Neuron (in vitro differentiated cells): ENCODE measurements at regions not wholly inside any gene's neighbourhood (a gene's known extent, or its start where the extent isn't known, plus 50 kb on each side); places are given as distances from the start of the nearest gene placed in this dataset.

ENCODE experiments used
- H2AFZ ChIP-seq: one replicate; pipeline ENCODE4 v1.6.1; 2013; ENCODE audit warnings: low read depth, mild to moderate bottlenecking, inconsistent platforms, low read length, moderate library complexity
- H3K27me3 ChIP-seq: one replicate; pipeline ENCODE4 v1.6.1; 2013; ENCODE audit warnings: low read length; ENCODE audit not compliant: insufficient read depth
- H3K36me3 ChIP-seq: one replicate; pipeline ENCODE4 v1.6.1; 2013; ENCODE audit warnings: low read length; ENCODE audit not compliant: insufficient read depth
- H3K4me1 ChIP-seq: one replicate; pipeline ENCODE4 v1.6.1; 2013; ENCODE audit warnings: low read length; ENCODE audit not compliant: insufficient read depth
- H3K4me3 ChIP-seq: 2 replicates; pipeline ENCODE4 v1.5.1; 2013; ENCODE audit warnings: mild to moderate bottlenecking, low read length, moderate library complexity
- H3K9me3 ChIP-seq: one replicate; pipeline ENCODE4 v1.6.1; 2013; ENCODE audit warnings: low read length

DNA sequence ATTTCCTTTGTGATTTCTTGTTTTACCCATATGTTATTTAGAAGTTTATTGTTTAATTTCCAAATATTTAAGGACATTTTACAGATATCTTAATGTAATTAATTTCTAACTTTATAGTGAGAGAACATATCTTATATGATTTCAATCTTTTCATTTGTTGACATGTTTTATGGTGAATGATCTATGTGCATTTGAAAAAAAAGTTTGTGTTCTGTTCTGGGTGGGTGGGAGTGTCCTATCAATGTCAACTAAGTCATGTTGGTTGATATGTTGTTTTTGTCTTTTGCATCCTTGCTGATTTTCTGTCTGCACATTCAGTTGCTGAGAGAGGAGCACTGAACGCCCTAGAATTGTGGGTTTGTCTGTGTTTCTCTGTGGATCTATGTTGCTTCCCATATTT, 50.3 kb upstream of the CBFA2T3 start:
- H3K36me3 ChIP-seq, result no peaks in the 10 kb centered on the region
- no peak overlapping the region for H3K4me3 ChIP-seq
- H3K27me3 ChIP-seq, result peaks cover 5% of the 10 kb centered on the region
- H3K4me1 ChIP-seq, result no peaks in the 10 kb centered on the region
- H3K9me3 ChIP-seq, result peaks cover 10% of the 10 kb centered on the region
- no peak overlapping the region for H2AFZ ChIP-seq

DNA sequence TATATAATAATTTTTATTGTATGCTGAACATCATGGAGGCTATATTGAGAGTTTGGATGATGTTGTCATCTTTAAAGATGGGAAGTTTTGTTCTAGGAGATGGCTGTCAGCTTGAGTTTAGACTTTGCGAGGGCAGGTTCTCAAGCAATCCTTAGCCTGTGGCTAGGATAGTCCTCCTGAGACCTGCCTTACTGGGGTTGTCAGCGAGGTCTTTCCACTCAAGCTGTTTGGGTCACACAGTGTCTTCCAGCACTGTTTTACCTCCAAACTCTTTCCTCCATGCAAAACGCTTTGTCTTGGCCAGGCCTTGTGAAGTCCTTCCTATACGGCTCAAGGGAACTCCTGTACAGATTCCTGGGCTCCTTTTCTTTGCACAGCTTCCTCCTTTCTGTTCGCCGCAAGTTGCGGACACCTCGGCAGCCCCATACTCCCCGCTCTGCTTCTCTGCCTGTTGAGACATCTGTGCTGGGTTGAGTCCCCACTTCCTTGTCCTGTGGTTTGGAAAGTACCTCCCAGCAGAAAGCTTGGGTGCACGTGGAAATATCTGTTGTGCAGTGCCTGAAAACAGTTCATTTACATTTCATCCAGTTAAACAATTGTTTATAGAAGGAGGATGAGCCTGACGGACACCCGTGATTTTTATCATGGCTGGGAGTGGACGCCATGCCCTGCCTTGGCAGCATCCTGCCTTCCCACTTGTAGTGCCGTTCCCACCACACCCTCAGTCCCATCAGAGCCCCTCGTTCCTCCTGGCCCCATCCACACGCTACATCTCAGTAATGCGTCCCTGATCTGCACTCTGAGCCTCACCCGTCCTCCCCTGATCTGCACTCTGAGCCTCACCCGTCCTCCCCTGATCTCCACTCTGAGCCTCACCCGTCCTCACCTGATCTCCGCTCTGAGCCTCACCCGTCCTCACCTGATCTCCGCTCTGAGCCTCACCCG, 55.0 kb upstream of the CBFA2T3 start:
- Histone ChIP-seq H3K9me3 (peaks cover 4% of the 10 kb centered on the region), H3K36me3 (no peaks in the 10 kb centered on the region), H3K4me1 (peaks cover 20% of the 10 kb centered on the region), H2AFZ (no peak overlapping the region), H3K27me3 (no peaks in the 10 kb centered on the region), H3K4me3 (no peak overlapping the region)

DNA sequence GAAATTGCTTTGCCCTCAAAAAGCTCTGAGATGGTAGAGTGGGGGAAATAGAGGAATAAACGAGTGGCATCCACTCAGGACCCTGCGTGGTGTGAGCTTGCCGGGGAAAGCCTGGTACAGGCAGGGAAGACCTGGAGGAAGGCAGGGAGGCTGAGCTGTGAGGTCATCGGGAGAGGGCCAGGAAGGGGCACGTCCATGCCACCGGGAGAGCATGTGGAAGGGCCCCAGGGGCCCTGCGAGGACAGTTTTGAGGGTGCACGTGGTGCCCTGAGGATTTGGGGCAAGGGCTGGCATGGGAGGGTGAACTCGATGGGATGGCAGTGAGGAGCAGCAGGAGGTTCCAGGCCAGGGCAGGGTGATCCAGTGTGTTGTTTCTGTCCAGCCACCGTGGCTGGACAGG, 56.3 kb upstream of the CBFA2T3 start:
- Histone ChIP-seq H3K4me1 (peaks cover 20% of the 10 kb centered on the region), H3K4me3 (no peak overlapping the region)

DNA sequence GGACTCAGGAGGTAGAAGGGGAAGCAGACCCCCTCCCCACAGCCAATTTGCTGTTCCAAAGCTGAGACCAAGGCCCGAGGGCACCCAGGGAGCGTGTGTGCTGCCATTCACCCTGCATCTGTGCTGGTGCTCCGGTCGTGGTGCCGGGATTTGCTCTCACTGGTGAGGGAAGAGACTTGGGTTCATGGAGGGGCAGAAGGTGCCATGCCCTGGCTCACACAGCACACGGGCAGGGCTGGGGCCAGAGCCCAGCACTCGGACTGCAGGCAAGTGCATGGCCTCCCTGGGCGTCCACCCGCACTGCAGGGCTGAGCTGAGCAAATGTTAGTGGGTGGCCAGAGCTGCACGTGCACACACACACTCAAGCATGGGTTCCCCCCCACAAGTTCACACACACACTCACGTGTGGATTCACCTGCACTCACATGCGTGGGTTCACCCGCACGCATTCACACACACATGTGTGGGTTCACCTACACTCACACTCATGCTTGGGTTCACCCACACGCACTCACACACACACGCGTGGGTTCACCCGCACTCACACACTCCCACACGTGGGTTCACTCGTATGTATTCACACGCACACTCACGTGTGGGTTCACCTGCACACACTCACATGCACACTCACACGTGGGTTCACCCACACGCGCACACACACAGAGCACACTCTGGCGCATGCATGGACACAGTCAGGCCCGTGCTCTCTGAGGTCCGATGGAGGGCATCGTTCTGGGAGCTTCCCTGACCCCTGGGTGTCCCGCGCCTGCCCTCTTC, 57.0 kb upstream of the CBFA2T3 start:
- Histone ChIP-seq H3K4me1 (peaks cover 20% of the 10 kb centered on the region), H3K36me3 (no peaks in the 10 kb centered on the region), H2AFZ (no peak overlapping the region), H3K27me3 (no peaks in the 10 kb centered on the region), H3K9me3 (peaks cover 4% of the 10 kb centered on the region), H3K4me3 (no peak overlapping the region)

More for the DNA sequence above, 56.3 kb upstream of the CBFA2T3 start:
- Histone ChIP-seq H3K27me3 (no peaks in the 10 kb centered on the region), H3K9me3 (peaks cover 4% of the 10 kb centered on the region), H3K36me3 (no peaks in the 10 kb centered on the region), H2AFZ (no peak overlapping the region)

DNA sequence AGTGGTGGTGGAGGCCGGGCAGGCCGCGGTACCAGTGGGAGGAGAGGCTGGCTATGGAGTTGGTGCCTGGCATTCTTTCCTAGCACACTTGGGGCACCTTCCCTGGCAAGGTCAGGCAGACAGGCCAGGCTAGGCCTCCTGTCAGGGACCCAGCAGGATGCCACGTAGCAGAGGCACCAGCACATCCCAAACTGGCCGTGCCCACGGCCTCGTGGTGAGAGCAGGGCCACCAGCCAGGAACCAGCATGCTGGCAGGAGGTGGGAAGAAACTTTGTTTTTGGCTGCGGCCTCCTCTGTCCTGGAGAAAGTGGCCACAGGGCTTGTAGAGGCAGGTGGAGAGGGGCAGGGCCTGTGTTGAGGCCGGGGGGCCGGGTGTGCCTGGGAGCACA, 57.6 kb upstream of the CBFA2T3 start:
- peaks cover 20% of the 10 kb centered on the region for H3K4me1 ChIP-seq
- peak overlapping the region; percentile 13 for H2AFZ ChIP-seq
- no peaks in the 10 kb centered on the region for H3K36me3 ChIP-seq
- H3K27me3 ChIP-seq, result peaks cover 1% of the 10 kb centered on the region
- H3K4me3 ChIP-seq, result no peak overlapping the region
- H3K9me3 ChIP-seq, result peaks cover 4% of the 10 kb centered on the region

DNA sequence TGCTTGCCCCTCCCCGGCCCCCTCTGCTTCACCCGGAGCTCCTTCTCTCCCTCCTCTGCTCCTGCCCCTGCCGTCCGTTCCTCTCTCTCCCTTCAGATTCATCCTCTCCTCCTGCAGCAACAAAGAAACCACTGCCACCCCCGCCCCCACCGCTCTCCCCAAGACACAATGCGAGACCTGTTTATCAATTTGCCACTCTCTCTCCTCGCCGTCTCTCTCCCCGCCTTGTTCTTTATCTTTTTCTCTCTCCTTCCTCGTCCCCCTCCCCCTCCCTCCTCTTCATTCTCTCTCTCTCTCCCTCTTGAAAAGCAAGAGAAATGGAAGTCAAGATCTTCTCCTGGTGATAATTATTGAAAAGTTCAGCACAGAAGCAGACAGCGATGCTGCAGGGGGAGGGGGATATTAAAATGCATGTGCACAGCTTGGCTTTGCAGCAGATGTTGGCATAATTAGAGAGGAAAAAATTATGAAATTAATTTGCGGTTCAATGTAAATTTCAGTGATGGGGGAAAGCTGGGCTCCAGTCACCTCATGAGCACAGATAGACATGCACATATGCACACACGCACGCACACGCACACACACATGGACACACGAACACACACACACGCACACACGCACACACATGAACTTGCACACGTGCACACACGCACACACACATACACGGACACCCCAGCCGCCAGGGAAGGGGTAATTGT, 58.1 kb upstream of the CBFA2T3 start:
- Histone ChIP-seq H2AFZ (peak overlapping the region; percentile 13), H3K27me3 (peaks cover 3% of the 10 kb centered on the region), H3K4me1 (peaks cover 20% of the 10 kb centered on the region), H3K36me3 (no peaks in the 10 kb centered on the region), H3K4me3 (no peak overlapping the region), H3K9me3 (peaks cover 4% of the 10 kb centered on the region)

DNA sequence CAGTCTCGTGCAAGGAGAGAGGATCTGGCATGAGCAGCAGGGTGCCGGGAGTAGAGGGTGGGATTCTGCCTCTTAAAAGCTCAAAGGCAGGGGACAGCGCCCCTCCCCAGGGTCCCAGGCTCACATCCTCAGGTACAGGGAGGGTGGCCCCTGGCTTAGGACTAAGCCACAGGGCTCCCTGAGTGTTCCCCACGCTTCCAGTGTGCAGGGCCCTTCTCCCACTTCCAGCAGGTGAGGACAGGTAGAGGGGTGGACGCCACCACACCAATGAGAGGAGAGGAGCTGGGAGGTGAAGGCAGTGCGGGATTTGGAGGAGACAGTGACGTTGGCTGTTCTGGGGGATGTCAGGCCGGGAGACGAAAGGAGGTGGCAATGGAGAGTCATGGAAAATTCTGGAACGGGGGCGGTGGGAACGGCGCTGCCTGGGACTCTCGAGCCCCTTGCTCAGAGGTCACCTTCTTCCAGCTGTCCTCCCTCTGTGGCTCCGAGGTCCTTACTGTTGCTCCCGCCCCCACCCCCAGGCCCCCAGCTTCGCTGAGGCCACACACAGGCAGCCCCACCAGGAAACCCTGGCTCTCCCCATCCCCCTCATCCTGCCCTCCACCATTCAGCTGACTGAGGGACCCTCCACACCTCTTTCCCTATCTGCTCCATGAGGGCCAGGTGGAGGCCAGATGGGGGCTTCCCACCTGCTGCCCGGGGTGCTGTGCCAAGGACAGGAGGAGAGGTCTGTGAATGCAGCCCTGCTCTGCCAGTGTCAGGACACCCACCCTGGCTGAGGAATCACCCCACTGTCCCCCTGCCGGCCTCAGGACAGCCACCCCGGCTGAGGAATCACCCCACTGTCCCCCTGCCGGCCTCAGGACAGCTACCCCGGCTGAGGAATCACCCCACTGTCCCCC, 57.7 kb upstream of the ACSF3 start:
- Histone ChIP-seq H3K9me3 (peaks cover 3% of the 10 kb centered on the region), H3K27me3 (peaks cover 7% of the 10 kb centered on the region), H2AFZ (no peak overlapping the region), H3K36me3 (no peaks in the 10 kb centered on the region), H3K4me3 (no peak overlapping the region), H3K4me1 (peaks cover 20% of the 10 kb centered on the region)

DNA sequence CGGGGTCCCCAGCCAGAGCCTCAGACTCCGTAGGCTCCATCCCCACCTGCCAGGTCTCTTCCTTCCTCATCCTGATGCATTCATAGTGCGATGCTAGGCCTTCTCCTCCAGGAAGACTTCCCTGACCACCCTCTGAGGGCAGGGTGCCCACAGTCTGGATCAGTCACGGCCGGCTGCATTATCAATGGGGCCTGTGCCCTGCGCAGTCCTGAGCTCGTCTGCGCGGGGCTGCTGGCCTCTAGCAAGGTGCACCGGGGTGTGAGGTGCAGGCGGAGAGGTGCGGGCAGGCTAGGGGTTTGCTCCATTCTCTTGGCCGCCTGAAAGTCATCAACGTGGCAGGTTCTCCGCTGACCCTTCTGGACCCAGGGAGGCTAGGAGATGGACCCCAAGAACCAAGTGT, 56.9 kb upstream of the ACSF3 start:
- peaks cover 12% of the 10 kb centered on the region for H3K27me3 ChIP-seq
- no peaks in the 10 kb centered on the region for H3K9me3 ChIP-seq
- no peaks in the 10 kb centered on the region for H3K36me3 ChIP-seq
- no peak overlapping the region for H2AFZ ChIP-seq
- H3K4me3 ChIP-seq, result no peak overlapping the region
- H3K4me1 ChIP-seq, result peaks cover 20% of the 10 kb centered on the region

DNA sequence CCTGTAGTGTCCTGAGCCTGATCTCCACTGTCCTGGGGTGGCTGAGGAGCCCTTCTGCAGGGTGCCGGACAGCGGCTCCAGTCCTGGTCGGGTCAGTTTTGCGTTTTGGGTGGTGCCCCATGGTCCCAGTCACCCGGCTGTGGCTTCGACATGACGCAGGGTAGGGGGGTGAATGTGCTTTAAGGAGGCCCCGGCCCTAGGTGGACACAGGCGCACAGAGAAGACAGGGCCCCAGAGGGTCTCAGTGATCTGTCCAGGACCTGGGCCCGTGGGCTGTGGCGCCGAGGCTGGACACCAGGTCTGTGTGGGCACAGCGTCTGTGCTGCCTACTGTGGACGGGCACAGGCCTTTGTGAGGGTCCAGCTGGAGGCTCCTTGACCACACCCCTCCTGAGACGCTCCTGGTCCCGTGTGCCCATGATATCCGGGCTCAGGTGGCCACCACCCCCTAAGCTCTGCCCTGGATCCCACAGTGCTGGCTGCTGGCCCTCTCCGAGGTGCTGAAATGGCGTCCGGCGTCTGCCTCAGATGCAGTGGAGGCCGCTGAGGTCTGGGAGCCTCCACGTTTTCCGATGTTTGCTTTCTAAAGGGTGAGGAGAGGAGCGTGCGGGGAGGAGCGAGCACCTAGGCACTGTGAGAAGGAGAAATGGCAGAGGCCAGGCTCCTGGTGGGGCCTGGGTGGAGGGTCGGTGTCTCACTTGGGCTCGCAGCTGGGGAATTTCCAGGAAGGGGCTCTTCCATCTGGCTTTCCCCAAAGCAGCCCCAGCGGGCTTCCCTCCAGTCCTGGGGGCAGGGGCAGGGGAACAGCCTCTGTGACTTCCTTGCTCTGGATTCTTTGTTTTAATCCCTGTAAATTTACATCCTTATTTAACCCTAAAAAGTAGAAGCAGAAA, 56.1 kb upstream of the ACSF3 start:
- peaks cover 12% of the 10 kb centered on the region for H3K27me3 ChIP-seq

DNA sequence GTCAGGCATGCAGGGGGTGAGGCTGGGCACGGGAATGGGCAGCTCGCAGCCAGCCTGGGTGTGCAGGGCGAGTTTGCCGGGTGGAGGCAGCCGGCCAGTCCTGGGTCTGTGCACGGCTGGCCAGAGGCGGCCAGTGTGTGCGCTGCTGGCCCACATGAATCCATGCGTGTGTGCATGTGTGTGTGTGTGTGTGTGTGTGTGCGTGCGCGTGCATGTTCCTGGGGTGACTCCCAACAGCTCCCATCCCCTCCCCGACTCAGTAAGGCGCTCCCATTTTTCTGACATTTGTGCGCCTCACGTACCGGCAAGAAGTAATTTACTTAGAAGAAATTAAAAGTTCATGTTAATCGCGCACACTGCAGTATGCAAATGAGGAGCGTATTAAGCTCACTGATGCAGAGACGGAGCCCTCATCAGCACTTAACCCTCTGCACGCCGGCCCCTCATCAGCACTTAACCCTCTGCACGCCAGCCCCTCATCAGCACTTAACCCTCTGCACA, 55.4 kb upstream of the ACSF3 start:
- no peak overlapping the region for H3K4me3 ChIP-seq
- peaks cover 20% of the 10 kb centered on the region for H3K4me1 ChIP-seq
- no peaks in the 10 kb centered on the region for H3K36me3 ChIP-seq
- peaks cover 12% of the 10 kb centered on the region for H3K27me3 ChIP-seq
- no peak overlapping the region for H2AFZ ChIP-seq
- H3K9me3 ChIP-seq, result no peaks in the 10 kb centered on the region

More for the DNA sequence above, 56.1 kb upstream of the ACSF3 start:
- H3K4me3 ChIP-seq, result no peak overlapping the region
- H3K36me3 ChIP-seq, result no peaks in the 10 kb centered on the region
- H3K4me1 ChIP-seq, result peaks cover 20% of the 10 kb centered on the region
- no peak overlapping the region for H2AFZ ChIP-seq
- no peaks in the 10 kb centered on the region for H3K9me3 ChIP-seq

DNA sequence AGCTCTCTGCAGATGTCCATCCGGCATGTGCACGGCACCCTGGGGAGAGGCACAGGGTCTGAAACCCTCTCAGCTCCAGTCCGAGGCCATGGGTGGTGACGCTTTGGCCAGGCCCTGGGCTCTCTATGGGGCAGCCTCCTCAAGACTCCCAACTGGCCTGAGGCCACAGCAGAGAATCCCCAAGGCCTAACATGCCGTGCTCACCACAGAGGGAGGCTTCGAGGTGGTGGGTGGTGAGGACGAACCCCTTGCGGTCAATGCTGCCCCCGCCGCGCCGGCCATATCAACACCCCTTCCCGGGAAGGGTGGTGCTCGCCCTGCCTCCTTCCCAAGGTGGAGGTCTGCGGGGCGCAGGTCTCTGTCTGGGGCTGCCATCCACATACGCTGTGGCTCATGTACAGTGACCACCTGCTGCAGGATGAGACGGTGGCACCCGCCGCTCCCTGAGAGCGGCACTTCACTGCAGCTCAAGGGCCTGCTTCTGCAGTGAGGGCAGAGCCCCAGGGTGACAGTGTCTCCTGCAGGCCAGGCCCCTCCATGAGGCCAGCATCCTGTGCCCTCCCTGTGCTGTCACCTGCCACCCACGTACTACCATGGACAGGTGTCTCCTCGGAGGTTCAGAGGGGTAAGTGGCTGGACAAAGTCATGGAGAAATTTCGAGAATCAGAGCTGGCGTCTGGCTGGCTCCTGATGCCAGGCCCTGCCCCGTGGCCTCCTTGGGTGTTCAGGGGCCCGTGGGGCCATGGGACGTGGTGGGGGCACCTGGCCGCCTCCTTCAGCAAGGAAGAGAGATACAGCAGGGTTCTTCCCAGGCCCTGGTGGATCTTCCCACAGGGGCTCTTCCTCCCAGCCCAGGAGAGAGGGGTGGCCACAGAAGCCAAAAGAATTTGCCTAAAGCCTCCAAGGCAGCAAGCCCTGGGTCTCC, 54.6 kb upstream of the ACSF3 start:
- Histone ChIP-seq H2AFZ (no peak overlapping the region), H3K4me3 (no peak overlapping the region), H3K9me3 (no peaks in the 10 kb centered on the region), H3K36me3 (no peaks in the 10 kb centered on the region), H3K27me3 (peaks cover 14% of the 10 kb centered on the region), H3K4me1 (peaks cover 19% of the 10 kb centered on the region)
